Muscle layer of colon (tissue), 2 donors: ENCODE measurements at regions not wholly inside any gene's neighbourhood (a gene's known extent, or its start where the extent isn't known, plus 50 kb on each side); places are given as distances from the start of the nearest gene placed in this dataset.

Experiments
- H3K27ac ChIP-seq: one replicate; pipeline ENCODE4 v1.7.0; 2013; ENCODE audit warnings: low read depth, mild to moderate bottlenecking, low read length, moderate library complexity
- H3K27me3 ChIP-seq, 2 donors: one replicate each; pipeline ENCODE4 v1.7.0; 2013; ENCODE audit warnings: low read length in 2 of 2, mild to moderate bottlenecking in 2 of 2; ENCODE audit not compliant: insufficient read depth in 2 of 2, control insufficient read depth in 1 of 2
- H3K36me3 ChIP-seq: one replicate; pipeline ENCODE4 v1.7.0; 2013; ENCODE audit warnings: mild to moderate bottlenecking, low read length; ENCODE audit not compliant: insufficient read depth
- H3K4me1 ChIP-seq: one replicate; pipeline ENCODE4 v1.7.0; 2013; ENCODE audit warnings: mild to moderate bottlenecking, low read length; ENCODE audit not compliant: insufficient read depth
- H3K4me3 ChIP-seq, 2 donors: one replicate each; pipeline ENCODE4 v1.7.0; 2013; ENCODE audit warnings: low read length in 2 of 2, low read depth in 1 of 2, mild to moderate bottlenecking in 1 of 2, moderate library complexity in 1 of 2
- H3K9ac ChIP-seq: one replicate; pipeline ENCODE4 v1.7.0; 2013; ENCODE audit warnings: low read length
- H3K9me3 ChIP-seq: one replicate; pipeline ENCODE4 v1.7.0; 2013; ENCODE audit warnings: mild to moderate bottlenecking, low read length
- donor health status: abdominal sarcoma.
- donor health status: Adenocarcinoma of cecum.

- no peaks in the 10 kb centered on the region for H3K9me3 ChIP-seq
- H3K4me1 ChIP-seq: peaks cover 16% of the 10 kb centered on the region
- H3K36me3 ChIP-seq: no peaks in the 10 kb centered on the region
- H3K4me3 ChIP-seq: no peak overlapping the region
- H3K9ac ChIP-seq: no peak overlapping the region
- H3K27me3 ChIP-seq: no peaks in the 10 kb centered on the region
- no peak overlapping the region for H3K27ac ChIP-seq
Observed at GRCh38 chr7:84549409-84549808, 354.8 kb upstream of the SEMA3A start.

GRCh38 chr7:84548366-84549365, 354.1 kb upstream of the SEMA3A start:
- no peaks in the 10 kb centered on the region for H3K27me3 ChIP-seq
- no peak overlapping the region for H3K27ac ChIP-seq
- no peak overlapping the region for H3K4me3 ChIP-seq
- H3K9ac ChIP-seq: no peak overlapping the region
- H3K9me3 ChIP-seq: no peaks in the 10 kb centered on the region
- H3K36me3 ChIP-seq: no peaks in the 10 kb centered on the region
- H3K4me1 ChIP-seq: peaks cover 16% of the 10 kb centered on the region

- no peaks in the 10 kb centered on the region for H3K9me3 ChIP-seq
- H3K36me3 ChIP-seq: no peaks in the 10 kb centered on the region
- H3K9ac ChIP-seq: no peak overlapping the region
- peaks cover 16% of the 10 kb centered on the region for H3K4me1 ChIP-seq
- no peak overlapping the region for H3K4me3 ChIP-seq
- no peaks in the 10 kb centered on the region for H3K27me3 ChIP-seq
- no peak overlapping the region for H3K27ac ChIP-seq
Observed at GRCh38 chr7:84547331-84547730, 352.7 kb upstream of the SEMA3A start.

GRCh38 chr7:84546403-84546802, 351.8 kb upstream of the SEMA3A start:
- Histone ChIP-seq H3K4me3 (no peak overlapping the region), H3K9me3 (no peaks in the 10 kb centered on the region), H3K36me3 (no peaks in the 10 kb centered on the region), H3K9ac (no peak overlapping the region), H3K27ac (no peak overlapping the region), H3K27me3 (no peaks in the 10 kb centered on the region), H3K4me1 (peaks cover 16% of the 10 kb centered on the region)

GRCh38 chr7:84538268-84538667, 343.7 kb upstream of the SEMA3A start:
- Histone ChIP-seq H3K9ac (no peak overlapping the region), H3K36me3 (no peaks in the 10 kb centered on the region), H3K4me1 (peaks cover 4% of the 10 kb centered on the region), H3K27me3 (no peaks in the 10 kb centered on the region), H3K27ac (no peak overlapping the region), H3K4me3 (no peak overlapping the region), H3K9me3 (no peaks in the 10 kb centered on the region)

- Histone ChIP-seq H3K9ac (no peak overlapping the region), H3K4me1 (peaks cover 4% of the 10 kb centered on the region), H3K36me3 (no peaks in the 10 kb centered on the region), H3K4me3 (no peak overlapping the region), H3K9me3 (no peaks in the 10 kb centered on the region), H3K27ac (no peak overlapping the region), H3K27me3 (no peaks in the 10 kb centered on the region)
Observed at GRCh38 chr7:84536271-84536870, 341.8 kb upstream of the SEMA3A start.

- Histone ChIP-seq H3K9me3 (no peaks in the 10 kb centered on the region), H3K4me1 (peaks cover 4% of the 10 kb centered on the region), H3K27me3 (no peaks in the 10 kb centered on the region), H3K4me3 (no peak overlapping the region), H3K27ac (no peak overlapping the region), H3K36me3 (no peaks in the 10 kb centered on the region), H3K9ac (no peak overlapping the region)
Observed at GRCh38 chr7:84535580-84536270, 341.1 kb upstream of the SEMA3A start.

GRCh38 chr7:84533182-84533581, 338.6 kb upstream of the SEMA3A start:
- Histone ChIP-seq H3K4me1 (peaks cover 10% of the 10 kb centered on the region), H3K36me3 (no peaks in the 10 kb centered on the region), H3K4me3 (no peak overlapping the region), H3K27me3 (no peaks in the 10 kb centered on the region), H3K27ac (no peak overlapping the region), H3K9me3 (no peaks in the 10 kb centered on the region), H3K9ac (no peak overlapping the region)

- H3K9me3 ChIP-seq: no peaks in the 10 kb centered on the region
- H3K27me3 ChIP-seq: no peaks in the 10 kb centered on the region
- H3K4me1 ChIP-seq: peaks cover 10% of the 10 kb centered on the region
- H3K27ac ChIP-seq: no peak overlapping the region
- no peak overlapping the region for H3K9ac ChIP-seq
- H3K4me3 ChIP-seq: no peak overlapping the region
- no peaks in the 10 kb centered on the region for H3K36me3 ChIP-seq
Observed at GRCh38 chr7:84532196-84532595, 337.6 kb upstream of the SEMA3A start.

GRCh38 chr7:84529480-84530205, 335.1 kb upstream of the SEMA3A start:
- no peaks in the 10 kb centered on the region for H3K27me3 ChIP-seq
- peak overlapping the region; percentile 1 for H3K27ac ChIP-seq
- no peaks in the 10 kb centered on the region for H3K36me3 ChIP-seq
- H3K9me3 ChIP-seq: no peaks in the 10 kb centered on the region
- H3K9ac ChIP-seq: no peak overlapping the region
- no peak overlapping the region for H3K4me3 ChIP-seq
- H3K4me1 ChIP-seq: peaks cover 10% of the 10 kb centered on the region
